CD1c-positive myeloid dendritic cell (primary cell): ENCODE measurements at regions not wholly inside any gene's neighbourhood (a gene's known extent, or its start where the extent isn't known, plus 50 kb on each side); places are given as distances from the start of the nearest gene placed in this dataset.
"Not testable (repeated sequence)": the region's sequence is repeated elsewhere in the genome, so short reads cannot be mapped to it uniquely, and the experiment has no call there.

Experiments used
- DNase-seq: peaks from one replicate; pipeline ENCODE4 v3.0.0-alpha.2; 2016; ENCODE audit errors: extremely low spot score

- DNase-seq: no peak
These were observed 79.7 kb upstream of the ITGB1 start for GRCh38 chr10:33037726-33038125.

- DNase-seq: no peak
These were observed 78.6 kb upstream of the ITGB1 start for GRCh38 chr10:33036670-33037069.

GRCh38 chr10:33035411-33035810, 77.4 kb upstream of the ITGB1 start:
- DNase-seq: no peak

- no peak for DNase-seq
These were observed 76.9 kb upstream of the ITGB1 start for GRCh38 chr10:33034931-33035330.

- DNase-seq: no peak
These were observed 74.7 kb upstream of the ITGB1 start for GRCh38 chr10:33032654-33033151.

GRCh38 chr10:33031815-33032653, 74.0 kb upstream of the ITGB1 start:
- no peak for DNase-seq

GRCh38 chr10:33031171-33031570, 73.1 kb upstream of the ITGB1 start:
- no peak for DNase-seq

- not testable (repeated sequence) for DNase-seq
These were observed 70.5 kb upstream of the ITGB1 start for GRCh38 chr10:33028515-33028914.

GRCh38 chr10:33027088-33027487, 69.1 kb upstream of the ITGB1 start:
- no peak for DNase-seq

GRCh38 chr10:33026422-33026821, 68.4 kb upstream of the ITGB1 start:
- DNase-seq: no peak

GRCh38 chr10:33025910-33026309, 67.9 kb upstream of the ITGB1 start:
- no peak for DNase-seq

GRCh38 chr10:33025039-33025438, 67.0 kb upstream of the ITGB1 start:
- DNase-seq: no peak

GRCh38 chr10:33022691-33023090, 64.7 kb upstream of the ITGB1 start:
- no peak for DNase-seq

GRCh38 chr10:33022090-33022489, 64.1 kb upstream of the ITGB1 start:
- DNase-seq: no peak

- DNase-seq: no peak
These were observed 59.0 kb upstream of the ITGB1 start for GRCh38 chr10:33016988-33017387.

GRCh38 chr10:33015761-33016547, 57.9 kb upstream of the ITGB1 start:
- no peak for DNase-seq

GRCh38 chr10:33013331-33013730, 55.3 kb upstream of the ITGB1 start:
- DNase-seq: not testable (repeated sequence)

- DNase-seq: no peak
These were observed 54.3 kb upstream of the ITGB1 start for GRCh38 chr10:33012306-33012705.

- DNase-seq: no peak
These were observed 52.4 kb upstream of the ITGB1 start for GRCh38 chr10:33010132-33011037.

- DNase-seq: no peak
These were observed 51.5 kb upstream of the ITGB1 start for GRCh38 chr10:33009244-33010131.
